Esophagus muscularis mucosa (tissue), 3 donors: ENCODE measurements at regions not wholly inside any gene's neighbourhood (a gene's known extent, or its start where the extent isn't known, plus 50 kb on each side); places are given as distances from the start of the nearest gene placed in this dataset.

Source experiments
- EP300 ChIP-seq: sonication (generic); formaldehyde crosslinking; IDR thresholded peaks from one replicate; pipeline ENCODE4 v1.6.1; 2017; ENCODE audit warnings: antibody characterized with exemption
- TF ChIP-seq, protein P1 (sequence below), 3 experiments: fragments of 200-600 bp in 2 of 3; fragments of 450-650 bp in 1 of 3; sonication (generic) in 2 of 3; IDR thresholded peaks; one replicate each; pipeline ENCODE4 v1.5.1; 2017 to 2019; ENCODE audit warnings: antibody characterized with exemption in 3 of 3, mild to moderate bottlenecking in 2 of 3, moderate library complexity in 1 of 3

DNA sequence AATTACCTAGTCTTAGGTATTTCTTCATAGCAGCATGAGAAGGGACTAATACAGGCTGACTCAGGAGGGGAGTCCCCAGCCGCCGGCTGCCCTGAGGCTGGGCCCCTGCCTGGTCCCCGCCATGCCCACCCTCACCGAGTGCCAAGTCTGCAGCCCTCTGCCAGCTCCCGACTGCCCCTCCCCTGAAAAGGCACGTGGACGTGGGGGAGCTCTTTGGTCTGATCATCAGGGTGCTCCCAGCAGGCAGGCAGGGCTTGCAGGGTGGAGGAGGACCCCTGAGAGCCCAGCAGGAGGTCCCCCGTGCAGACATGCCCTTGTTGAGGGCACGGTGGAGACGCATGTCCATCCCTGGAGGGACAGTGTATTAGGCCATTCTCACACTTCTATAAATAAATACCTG, 110.9 kb downstream of the UNCX start:
- TF ChIP-seq, protein P1, sequence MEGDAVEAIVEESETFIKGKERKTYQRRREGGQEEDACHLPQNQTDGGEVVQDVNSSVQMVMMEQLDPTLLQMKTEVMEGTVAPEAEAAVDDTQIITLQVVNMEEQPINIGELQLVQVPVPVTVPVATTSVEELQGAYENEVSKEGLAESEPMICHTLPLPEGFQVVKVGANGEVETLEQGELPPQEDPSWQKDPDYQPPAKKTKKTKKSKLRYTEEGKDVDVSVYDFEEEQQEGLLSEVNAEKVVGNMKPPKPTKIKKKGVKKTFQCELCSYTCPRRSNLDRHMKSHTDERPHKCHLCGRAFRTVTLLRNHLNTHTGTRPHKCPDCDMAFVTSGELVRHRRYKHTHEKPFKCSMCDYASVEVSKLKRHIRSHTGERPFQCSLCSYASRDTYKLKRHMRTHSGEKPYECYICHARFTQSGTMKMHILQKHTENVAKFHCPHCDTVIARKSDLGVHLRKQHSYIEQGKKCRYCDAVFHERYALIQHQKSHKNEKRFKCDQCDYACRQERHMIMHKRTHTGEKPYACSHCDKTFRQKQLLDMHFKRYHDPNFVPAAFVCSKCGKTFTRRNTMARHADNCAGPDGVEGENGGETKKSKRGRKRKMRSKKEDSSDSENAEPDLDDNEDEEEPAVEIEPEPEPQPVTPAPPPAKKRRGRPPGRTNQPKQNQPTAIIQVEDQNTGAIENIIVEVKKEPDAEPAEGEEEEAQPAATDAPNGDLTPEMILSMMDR (IDR thresholded peaks at IDR 0.05): no peak
- no peak for TF ChIP-seq EP300
